Testis (tissue), 2 donors: ENCODE measurements at regions not wholly inside any gene's neighbourhood (a gene's known extent, or its start where the extent isn't known, plus 50 kb on each side); places are given as distances from the start of the nearest gene placed in this dataset.

ENCODE experiments used
- DNase-seq: peaks from one replicate; pipeline ENCODE4 v3.0.0-alpha.2; 2019
- H3K27ac ChIP-seq, 2 donors: fragments of 200-600 bp; sonication (generic); one replicate each; pipeline ENCODE4 v1.5.1; 2019
- H3K27me3 ChIP-seq: fragments of 200-600 bp; sonication (generic); one replicate; pipeline ENCODE4 v1.5.1; 2019
- H3K36me3 ChIP-seq: fragments of 200-600 bp; sonication (generic); one replicate; pipeline ENCODE4 v1.5.1; 2017; ENCODE audit warnings: low read depth; ENCODE audit errors: missing control alignments
- H3K4me1 ChIP-seq: fragments of 200-600 bp; sonication (generic); one replicate; pipeline ENCODE4 v1.5.1; 2019
- H3K4me3 ChIP-seq, 2 donors: fragments of 200-600 bp; sonication (generic); one replicate each; pipeline ENCODE4 v1.5.1; 2017 to 2019
- H3K9me3 ChIP-seq: fragments of 200-600 bp; sonication (generic); one replicate; pipeline ENCODE4 v1.5.1; 2017
- CTCF ChIP-seq, 3 experiments: fragments of 450-650 bp in 2 of 3; fragments of 200-600 bp in 1 of 3; sonication (generic) in 1 of 3; IDR thresholded peaks; one replicate each; pipeline ENCODE4 v1.5.1; 2016 to 2019; ENCODE audit warnings: antibody characterized with exemption in 3 of 3, mild to moderate bottlenecking in 2 of 3, moderate library complexity in 1 of 3
- POLR2A ChIP-seq: fragments of 450-650 bp; IDR thresholded peaks from one replicate; pipeline ENCODE4 v1.6.1; 2017; ENCODE audit warnings: antibody characterized with exemption, mild to moderate bottlenecking, moderate library complexity
- WGBS, 2 donors: methylation state at CpG; one replicate each; pipeline ENCODE4 v1.1.5; 2018; 5-methylcytosine and 5-hydroxymethylcytosine counted together
- intact Hi-C: fragments of 100-400 bp; cut with DNase I; formaldehyde crosslinking; loops from one replicate; pipeline ENCODE4 v1.15.1; 2023; ENCODE audit warnings: low total_unique reads

DNA sequence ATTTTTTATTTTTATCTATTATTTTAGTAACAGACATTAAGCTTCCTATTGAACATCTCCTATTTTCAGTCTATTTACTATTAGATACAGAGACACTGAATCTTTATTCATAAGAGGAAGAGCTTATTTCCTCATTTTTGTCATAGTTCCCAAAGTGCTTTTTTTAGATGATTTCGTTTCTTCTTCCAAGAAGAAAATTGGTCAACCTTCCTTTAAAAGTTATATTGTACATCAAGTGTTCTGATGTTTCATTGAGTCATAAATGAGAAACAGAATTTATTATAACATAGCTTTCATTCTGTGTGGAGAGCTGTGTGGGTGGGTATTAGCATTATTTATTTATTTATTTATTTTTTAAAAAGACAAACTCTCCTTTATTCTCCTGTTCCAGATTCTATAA, 50.6 kb upstream of the BACH1 start:
- Histone ChIP-seq H3K4me3 (no peak overlapping the region), H3K27me3 (no peaks in the 10 kb centered on the region), H3K27ac (no peak overlapping the region), H3K4me1 (no peaks in the 10 kb centered on the region), H3K9me3 (no peaks in the 10 kb centered on the region), H3K36me3 (no peaks in the 10 kb centered on the region)
- intact Hi-C loops: no loop called here
- no peak for DNase-seq
- WGBS, 2 donors: 26 to 50% methylated on average over 1 of the region's 1 CpG
- TF ChIP-seq CTCF (IDR thresholded peaks at IDR 0.05): no peak
- no peak for TF ChIP-seq POLR2A
